ENCODE measurements at regions not wholly inside any gene's neighbourhood (a gene's known extent, or its start where the extent isn't known, plus 50 kb on each side); places are given as distances from the start of the nearest gene placed in this dataset.

GRCh38 chr7:10571759-10572158, 401.9 kb upstream of the PHF14 start:
- Histone ChIP-seq H3K4ac (ENCODE audit: low read depth, low read length) (no peak overlapping the region), H2AK5ac (ENCODE audit: insufficient read length, low read length) (no peak overlapping the region), H3K23me2 (ENCODE audit: insufficient read length, low read depth, low read length, poor library complexity, severe bottlenecking) (no peaks in the 10 kb centered on the region), H3K27me3 (ENCODE audit: insufficient read depth, low read length) (no peaks in the 10 kb centered on the region), H2BK15ac (ENCODE audit: low read depth, low read length) (no peak overlapping the region), H2BK12ac (ENCODE audit: insufficient read length, low read depth, low read length) (no peak overlapping the region), H3K79me1 (ENCODE audit: insufficient read depth, low read depth, low read length, poor library complexity, severe bottlenecking) (no peaks in the 10 kb centered on the region), H3K79me2 (ENCODE audit: insufficient read depth, low read length) (no peaks in the 10 kb centered on the region), H3K14ac (ENCODE audit: insufficient read depth, low read length) (no peak overlapping the region), H4K5ac (ENCODE audit: insufficient read length, low read depth, low read length) (no peak overlapping the region), H3K4me2 (ENCODE audit: insufficient read depth, insufficient read length, low read length) (no peak overlapping the region), H4K8ac (replicated peaks; ENCODE audit: insufficient read length, low read depth, low read length) (no peak overlapping the region), H2BK5ac (ENCODE audit: insufficient read length, low read length) (no peak overlapping the region), H4K91ac (ENCODE audit: insufficient read length, low read depth, low read length) (no peak overlapping the region), H3K4me1 (ENCODE audit: insufficient read depth, low read length) (no peaks in the 10 kb centered on the region), H3K27ac (ENCODE audit: insufficient read length, low read depth, low read length) (no peak overlapping the region), H3T11ph (ENCODE audit: low read length) (no peak overlapping the region), H2BK120ac (ENCODE audit: low read depth, low read length, poor library complexity, severe bottlenecking) (no peak overlapping the region), H3K9ac (ENCODE audit: extremely low read depth, insufficient read length, low read length) (no peak overlapping the region), H3K9me3 (ENCODE audit: control insufficient read depth, low read depth, low read length) (no peaks in the 10 kb centered on the region), H3K56ac (ENCODE audit: insufficient read length, low read depth, low read length) (no peak overlapping the region), H2AFZ (ENCODE audit: low read length) (no peak overlapping the region), H3K18ac (ENCODE audit: insufficient read length, low read depth, low read length) (no peak overlapping the region), H2BK20ac (ENCODE audit: low read depth, low read length, poor library complexity, severe bottlenecking) (no peak overlapping the region), H4K20me1 (ENCODE audit: control insufficient read depth, insufficient read depth, insufficient read length) (no peaks in the 10 kb centered on the region), H3K23ac (ENCODE audit: insufficient read length, low read depth, low read length) (no peak overlapping the region)
- Mint-ChIP-seq H3K36me3 (ENCODE audit: insufficient read depth in 1 of 3, low read depth in 3 of 3) (no peaks in the 10 kb centered on the region; a peak in 1 of 7 replicates), H3K27ac (no peak overlapping the region), H3K4me1 (no peaks in the 10 kb centered on the region), H3K27me3 (ENCODE audit: low read depth) (no peaks in the 10 kb centered on the region; the same call in 1 of the 2 replicates), H3K4me3 (no peak overlapping the region), H3K9me3 (no peaks in the 10 kb centered on the region; a peak in 1 of 5 replicates)
- TF ChIP-seq, protein P1, sequence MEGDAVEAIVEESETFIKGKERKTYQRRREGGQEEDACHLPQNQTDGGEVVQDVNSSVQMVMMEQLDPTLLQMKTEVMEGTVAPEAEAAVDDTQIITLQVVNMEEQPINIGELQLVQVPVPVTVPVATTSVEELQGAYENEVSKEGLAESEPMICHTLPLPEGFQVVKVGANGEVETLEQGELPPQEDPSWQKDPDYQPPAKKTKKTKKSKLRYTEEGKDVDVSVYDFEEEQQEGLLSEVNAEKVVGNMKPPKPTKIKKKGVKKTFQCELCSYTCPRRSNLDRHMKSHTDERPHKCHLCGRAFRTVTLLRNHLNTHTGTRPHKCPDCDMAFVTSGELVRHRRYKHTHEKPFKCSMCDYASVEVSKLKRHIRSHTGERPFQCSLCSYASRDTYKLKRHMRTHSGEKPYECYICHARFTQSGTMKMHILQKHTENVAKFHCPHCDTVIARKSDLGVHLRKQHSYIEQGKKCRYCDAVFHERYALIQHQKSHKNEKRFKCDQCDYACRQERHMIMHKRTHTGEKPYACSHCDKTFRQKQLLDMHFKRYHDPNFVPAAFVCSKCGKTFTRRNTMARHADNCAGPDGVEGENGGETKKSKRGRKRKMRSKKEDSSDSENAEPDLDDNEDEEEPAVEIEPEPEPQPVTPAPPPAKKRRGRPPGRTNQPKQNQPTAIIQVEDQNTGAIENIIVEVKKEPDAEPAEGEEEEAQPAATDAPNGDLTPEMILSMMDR (conservative IDR thresholded peaks at IDR 0.05), result no peak
- WGBS (ENCODE audit: extremely low coverage, insufficient read length, low lambda C conversion rate), result no CpG with 5 or more reads among the region's 1 CpG
- no peak for DNase-seq

Data from H9 (cell line).